22Rv1 (cell line): ENCODE measurements at regions not wholly inside any gene's neighbourhood (a gene's known extent, or its start where the extent isn't known, plus 50 kb on each side); places are given as distances from the start of the nearest gene placed in this dataset.

ENCODE experiments used
- ZFX ChIP-seq: fragments of 450-650 bp; IDR thresholded peaks from 2 replicates; pipeline ENCODE4 v1.6.1; 2017; ENCODE audit warnings: antibody characterized with exemption, borderline replicate concordance
- TF ChIP-seq, protein P1 (sequence below): fragments of 450-650 bp; IDR thresholded peaks from 2 replicates; pipeline ENCODE4 v1.5.1; 2017; ENCODE audit warnings: mild to moderate bottlenecking

- TF ChIP-seq, protein P1, sequence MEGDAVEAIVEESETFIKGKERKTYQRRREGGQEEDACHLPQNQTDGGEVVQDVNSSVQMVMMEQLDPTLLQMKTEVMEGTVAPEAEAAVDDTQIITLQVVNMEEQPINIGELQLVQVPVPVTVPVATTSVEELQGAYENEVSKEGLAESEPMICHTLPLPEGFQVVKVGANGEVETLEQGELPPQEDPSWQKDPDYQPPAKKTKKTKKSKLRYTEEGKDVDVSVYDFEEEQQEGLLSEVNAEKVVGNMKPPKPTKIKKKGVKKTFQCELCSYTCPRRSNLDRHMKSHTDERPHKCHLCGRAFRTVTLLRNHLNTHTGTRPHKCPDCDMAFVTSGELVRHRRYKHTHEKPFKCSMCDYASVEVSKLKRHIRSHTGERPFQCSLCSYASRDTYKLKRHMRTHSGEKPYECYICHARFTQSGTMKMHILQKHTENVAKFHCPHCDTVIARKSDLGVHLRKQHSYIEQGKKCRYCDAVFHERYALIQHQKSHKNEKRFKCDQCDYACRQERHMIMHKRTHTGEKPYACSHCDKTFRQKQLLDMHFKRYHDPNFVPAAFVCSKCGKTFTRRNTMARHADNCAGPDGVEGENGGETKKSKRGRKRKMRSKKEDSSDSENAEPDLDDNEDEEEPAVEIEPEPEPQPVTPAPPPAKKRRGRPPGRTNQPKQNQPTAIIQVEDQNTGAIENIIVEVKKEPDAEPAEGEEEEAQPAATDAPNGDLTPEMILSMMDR: no peak
- no peak for TF ChIP-seq ZFX
Measured at GRCh38 chr20:11646359-11646758, 271.3 kb upstream of the BTBD3 start.
